ENCODE measurements at regions not wholly inside any gene's neighbourhood (a gene's known extent, or its start where the extent isn't known, plus 50 kb on each side); places are given as distances from the start of the nearest gene placed in this dataset.

DNA sequence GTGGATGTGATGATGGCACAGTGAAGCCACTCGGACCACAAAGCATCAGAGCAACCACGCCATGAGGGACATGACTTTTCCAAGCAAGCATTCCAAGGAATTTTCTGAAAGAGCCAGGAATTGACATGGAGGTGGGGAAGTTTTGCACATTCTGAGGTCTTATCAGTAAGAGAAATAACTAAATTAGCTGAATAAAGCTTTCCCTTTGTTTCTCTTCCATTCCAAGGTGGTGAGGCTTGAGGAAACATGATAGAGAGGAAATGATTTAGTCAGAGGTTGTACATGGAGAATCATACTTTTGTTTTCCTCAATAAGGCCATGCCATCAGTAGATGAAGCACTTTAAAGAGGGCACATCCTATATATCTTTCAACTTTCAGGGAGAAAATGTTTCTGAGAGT is 115.7 kb upstream of the MMADHC start:
- intact Hi-C loops (cut with micrococcal nuclease) (no loop called here), in situ Hi-C loops (cut with MboI) (no loop called here)
- CTCF ChIA-PET (ENCODE audit: low intra/inter-chr PET ratio): no interaction called here
- TF ChIP-seq YBX1 (IDR thresholded peaks at IDR 0.05) (no peak), PRMT5 (CRISPR knock-in tag; IDR thresholded peaks at IDR 0.05) (no peak), POLR3G (IDR thresholded peaks at IDR 0.05; ENCODE audit: extremely low read depth, insufficient read length, insufficient replicate concordance) (no peak), TAF9B (IDR thresholded peaks at IDR 0.05; ENCODE audit: partially characterized antibody) (no peak), SOX6 (IDR thresholded peaks at IDR 0.05) (no peak), ZNF766 (CRISPR knock-in tag; conservative IDR thresholded peaks at IDR 0.05) (no peak)
- TF ChIP-seq, protein P1, sequence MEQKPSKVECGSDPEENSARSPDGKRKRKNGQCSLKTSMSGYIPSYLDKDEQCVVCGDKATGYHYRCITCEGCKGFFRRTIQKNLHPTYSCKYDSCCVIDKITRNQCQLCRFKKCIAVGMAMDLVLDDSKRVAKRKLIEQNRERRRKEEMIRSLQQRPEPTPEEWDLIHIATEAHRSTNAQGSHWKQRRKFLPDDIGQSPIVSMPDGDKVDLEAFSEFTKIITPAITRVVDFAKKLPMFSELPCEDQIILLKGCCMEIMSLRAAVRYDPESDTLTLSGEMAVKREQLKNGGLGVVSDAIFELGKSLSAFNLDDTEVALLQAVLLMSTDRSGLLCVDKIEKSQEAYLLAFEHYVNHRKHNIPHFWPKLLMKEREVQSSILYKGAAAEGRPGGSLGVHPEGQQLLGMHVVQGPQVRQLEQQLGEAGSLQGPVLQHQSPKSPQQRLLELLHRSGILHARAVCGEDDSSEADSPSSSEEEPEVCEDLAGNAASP (IDR thresholded peaks at IDR 0.05): no peak
- TF ChIP-seq, protein P2, sequence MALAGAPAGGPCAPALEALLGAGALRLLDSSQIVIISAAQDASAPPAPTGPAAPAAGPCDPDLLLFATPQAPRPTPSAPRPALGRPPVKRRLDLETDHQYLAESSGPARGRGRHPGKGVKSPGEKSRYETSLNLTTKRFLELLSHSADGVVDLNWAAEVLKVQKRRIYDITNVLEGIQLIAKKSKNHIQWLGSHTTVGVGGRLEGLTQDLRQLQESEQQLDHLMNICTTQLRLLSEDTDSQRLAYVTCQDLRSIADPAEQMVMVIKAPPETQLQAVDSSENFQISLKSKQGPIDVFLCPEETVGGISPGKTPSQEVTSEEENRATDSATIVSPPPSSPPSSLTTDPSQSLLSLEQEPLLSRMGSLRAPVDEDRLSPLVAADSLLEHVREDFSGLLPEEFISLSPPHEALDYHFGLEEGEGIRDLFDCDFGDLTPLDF (CRISPR knock-in tag; IDR thresholded peaks at IDR 0.05): no peak
- TF ChIP-seq, protein P3, sequence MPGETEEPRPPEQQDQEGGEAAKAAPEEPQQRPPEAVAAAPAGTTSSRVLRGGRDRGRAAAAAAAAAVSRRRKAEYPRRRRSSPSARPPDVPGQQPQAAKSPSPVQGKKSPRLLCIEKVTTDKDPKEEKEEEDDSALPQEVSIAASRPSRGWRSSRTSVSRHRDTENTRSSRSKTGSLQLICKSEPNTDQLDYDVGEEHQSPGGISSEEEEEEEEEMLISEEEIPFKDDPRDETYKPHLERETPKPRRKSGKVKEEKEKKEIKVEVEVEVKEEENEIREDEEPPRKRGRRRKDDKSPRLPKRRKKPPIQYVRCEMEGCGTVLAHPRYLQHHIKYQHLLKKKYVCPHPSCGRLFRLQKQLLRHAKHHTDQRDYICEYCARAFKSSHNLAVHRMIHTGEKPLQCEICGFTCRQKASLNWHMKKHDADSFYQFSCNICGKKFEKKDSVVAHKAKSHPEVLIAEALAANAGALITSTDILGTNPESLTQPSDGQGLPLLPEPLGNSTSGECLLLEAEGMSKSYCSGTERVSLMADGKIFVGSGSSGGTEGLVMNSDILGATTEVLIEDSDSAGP (CRISPR knock-in tag; IDR thresholded peaks at IDR 0.05): no peak
- TF ChIP-seq, protein P4, sequence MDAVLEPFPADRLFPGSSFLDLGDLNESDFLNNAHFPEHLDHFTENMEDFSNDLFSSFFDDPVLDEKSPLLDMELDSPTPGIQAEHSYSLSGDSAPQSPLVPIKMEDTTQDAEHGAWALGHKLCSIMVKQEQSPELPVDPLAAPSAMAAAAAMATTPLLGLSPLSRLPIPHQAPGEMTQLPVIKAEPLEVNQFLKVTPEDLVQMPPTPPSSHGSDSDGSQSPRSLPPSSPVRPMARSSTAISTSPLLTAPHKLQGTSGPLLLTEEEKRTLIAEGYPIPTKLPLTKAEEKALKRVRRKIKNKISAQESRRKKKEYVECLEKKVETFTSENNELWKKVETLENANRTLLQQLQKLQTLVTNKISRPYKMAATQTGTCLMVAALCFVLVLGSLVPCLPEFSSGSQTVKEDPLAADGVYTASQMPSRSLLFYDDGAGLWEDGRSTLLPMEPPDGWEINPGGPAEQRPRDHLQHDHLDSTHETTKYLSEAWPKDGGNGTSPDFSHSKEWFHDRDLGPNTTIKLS (IDR thresholded peaks at IDR 0.05; ENCODE audit: borderline replicate concordance, low read depth): no peak
- TF ChIP-seq, protein P5, sequence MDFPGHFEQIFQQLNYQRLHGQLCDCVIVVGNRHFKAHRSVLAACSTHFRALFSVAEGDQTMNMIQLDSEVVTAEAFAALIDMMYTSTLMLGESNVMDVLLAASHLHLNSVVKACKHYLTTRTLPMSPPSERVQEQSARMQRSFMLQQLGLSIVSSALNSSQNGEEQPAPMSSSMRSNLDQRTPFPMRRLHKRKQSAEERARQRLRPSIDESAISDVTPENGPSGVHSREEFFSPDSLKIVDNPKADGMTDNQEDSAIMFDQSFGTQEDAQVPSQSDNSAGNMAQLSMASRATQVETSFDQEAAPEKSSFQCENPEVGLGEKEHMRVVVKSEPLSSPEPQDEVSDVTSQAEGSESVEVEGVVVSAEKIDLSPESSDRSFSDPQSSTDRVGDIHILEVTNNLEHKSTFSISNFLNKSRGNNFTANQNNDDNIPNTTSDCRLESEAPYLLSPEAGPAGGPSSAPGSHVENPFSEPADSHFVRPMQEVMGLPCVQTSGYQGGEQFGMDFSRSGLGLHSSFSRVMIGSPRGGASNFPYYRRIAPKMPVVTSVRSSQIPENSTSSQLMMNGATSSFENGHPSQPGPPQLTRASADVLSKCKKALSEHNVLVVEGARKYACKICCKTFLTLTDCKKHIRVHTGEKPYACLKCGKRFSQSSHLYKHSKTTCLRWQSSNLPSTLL (IDR thresholded peaks at IDR 0.05): no peak
- TF ChIP-seq, protein P6, sequence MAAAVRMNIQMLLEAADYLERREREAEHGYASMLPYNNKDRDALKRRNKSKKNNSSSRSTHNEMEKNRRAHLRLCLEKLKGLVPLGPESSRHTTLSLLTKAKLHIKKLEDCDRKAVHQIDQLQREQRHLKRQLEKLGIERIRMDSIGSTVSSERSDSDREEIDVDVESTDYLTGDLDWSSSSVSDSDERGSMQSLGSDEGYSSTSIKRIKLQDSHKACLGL (CRISPR knock-in tag; IDR thresholded peaks at IDR 0.05; ENCODE audit: borderline replicate concordance, poor library complexity, severe bottlenecking): no peak
- TF ChIP-seq, protein P7, sequence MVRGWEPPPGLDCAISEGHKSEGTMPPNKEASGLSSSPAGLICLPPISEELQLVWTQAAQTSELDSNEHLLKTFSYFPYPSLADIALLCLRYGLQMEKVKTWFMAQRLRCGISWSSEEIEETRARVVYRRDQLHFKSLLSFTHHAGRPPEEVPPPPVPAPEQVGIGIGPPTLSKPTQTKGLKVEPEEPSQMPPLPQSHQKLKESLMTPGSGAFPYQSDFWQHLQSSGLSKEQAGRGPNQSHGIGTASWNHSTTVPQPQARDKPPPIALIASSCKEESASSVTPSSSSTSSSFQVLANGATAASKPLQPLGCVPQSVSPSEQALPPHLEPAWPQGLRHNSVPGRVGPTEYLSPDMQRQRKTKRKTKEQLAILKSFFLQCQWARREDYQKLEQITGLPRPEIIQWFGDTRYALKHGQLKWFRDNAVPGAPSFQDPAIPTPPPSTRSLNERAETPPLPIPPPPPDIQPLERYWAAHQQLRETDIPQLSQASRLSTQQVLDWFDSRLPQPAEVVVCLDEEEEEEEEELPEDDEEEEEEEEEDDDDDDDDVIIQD (CRISPR knock-in tag; IDR thresholded peaks at IDR 0.05): no peak

More for the DNA sequence above, 115.7 kb upstream of the MMADHC start:
- H3K36me3 ChIP-seq (ENCODE audit: control insufficient read depth, insufficient read depth, low read length): no peaks in the 10 kb centered on the region
- FAIRE-seq (no peak), DNase-seq (ENCODE audit: extremely low read depth in 1 of 4, low spot score in 3 of 4) (no peak), ATAC-seq (no peak)
- no peaks in the 10 kb centered on the region for H3K9me1 ChIP-seq (ENCODE audit: control insufficient read depth, insufficient read depth, low read length)
- H3K9me3 ChIP-seq (replicated peaks; ENCODE audit: control insufficient read depth, insufficient read depth, low read depth, low read length): no peaks in the 10 kb centered on the region
- H3K79me2 ChIP-seq (ENCODE audit: control insufficient read depth, insufficient read depth, low read length): no peaks in the 10 kb centered on the region
- no peaks in the 10 kb centered on the region for H3K4me1 ChIP-seq (replicated peaks in 1 of 2; ENCODE audit: control insufficient read depth in 2 of 2, insufficient read depth in 2 of 2, low read length in 2 of 2)
- POLR2A ChIA-PET: no interaction called here
- H3K27me3 ChIP-seq (ENCODE audit: control insufficient read depth in 2 of 2, insufficient read depth in 2 of 2, low read length in 2 of 2): no peaks in the 10 kb centered on the region
- H2AFZ ChIP-seq (ENCODE audit: low read depth, low read length): no peak overlapping the region
- H3K4me2 ChIP-seq (ENCODE audit: insufficient read depth, low read length): no peak overlapping the region
- no peaks in the 10 kb centered on the region for H4K20me1 ChIP-seq (replicated peaks; ENCODE audit: control insufficient read depth, insufficient read depth, low read length)
- 3% methylated on average over 2 of the region's 2 CpGs for WGBS (ENCODE audit: insufficient coverage, low coverage, missing lambda C conversion rate)
- H3K27ac ChIP-seq (ENCODE audit: extremely low read depth, low read depth, low read length): no peak overlapping the region
- BruUV-seq (replicated peaks): no TSS peak
- no peak overlapping the region for H3K4me3 ChIP-seq
- no peak overlapping the region for H3K9ac ChIP-seq (ENCODE audit: insufficient read depth in 1 of 2, low read depth in 2 of 2, low read length in 2 of 2)

All from K562 (cell line).